AG09319 (cell line): ENCODE measurements at regions not wholly inside any gene's neighbourhood (a gene's known extent, or its start where the extent isn't known, plus 50 kb on each side); places are given as distances from the start of the nearest gene placed in this dataset.

Experiments
- DNase-seq: peaks from one replicate; pipeline ENCODE4 v3.0.0-alpha.2; 2010; ENCODE audit warnings: low read depth; ENCODE audit errors: extremely low read depth
- CTCF ChIP-seq: IDR thresholded peaks from 2 replicates; pipeline ENCODE4 v1.5.1; 2011; ENCODE audit warnings: low read depth, mild to moderate bottlenecking, inconsistent platforms, low read length, moderate library complexity

GRCh38 chr11:104214517-104214916, 50.6 kb upstream of the PDGFD start:
- TF ChIP-seq CTCF: no peak
- no peak for DNase-seq
